Raji (cell line): ENCODE measurements at regions not wholly inside any gene's neighbourhood (a gene's known extent, or its start where the extent isn't known, plus 50 kb on each side); places are given as distances from the start of the nearest gene placed in this dataset.

Experiments
- POLR2A ChIP-seq: IDR thresholded peaks from 2 replicates; pipeline ENCODE4 v1.6.1; 2011; ENCODE audit warnings: low read depth, low read length, control low read depth; ENCODE audit not compliant: insufficient read depth

DNA sequence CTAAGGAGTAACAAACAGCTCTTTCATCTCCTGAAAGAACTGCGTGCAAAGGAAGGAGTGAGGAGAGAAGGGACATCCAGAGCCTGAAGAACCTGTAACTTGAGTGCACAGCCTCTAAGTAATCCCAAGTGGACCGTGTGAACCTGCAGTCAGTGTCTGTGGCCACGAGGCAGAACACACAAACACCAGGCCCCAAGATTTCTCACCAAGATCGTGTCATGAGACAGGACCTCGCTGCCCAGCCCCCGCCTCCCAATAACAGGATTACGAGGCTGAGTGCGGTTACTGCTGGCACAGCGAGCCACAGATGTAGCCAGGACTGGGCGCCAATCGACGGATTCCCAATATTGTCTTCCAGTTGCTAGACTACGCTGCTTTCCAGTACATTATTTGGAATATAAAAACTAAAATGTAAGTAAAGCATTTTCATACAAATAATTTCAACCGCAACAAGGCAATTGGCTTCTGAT is 101.3 kb upstream of the SLC25A33 start:
- TF ChIP-seq POLR2A = no peak

DNA sequence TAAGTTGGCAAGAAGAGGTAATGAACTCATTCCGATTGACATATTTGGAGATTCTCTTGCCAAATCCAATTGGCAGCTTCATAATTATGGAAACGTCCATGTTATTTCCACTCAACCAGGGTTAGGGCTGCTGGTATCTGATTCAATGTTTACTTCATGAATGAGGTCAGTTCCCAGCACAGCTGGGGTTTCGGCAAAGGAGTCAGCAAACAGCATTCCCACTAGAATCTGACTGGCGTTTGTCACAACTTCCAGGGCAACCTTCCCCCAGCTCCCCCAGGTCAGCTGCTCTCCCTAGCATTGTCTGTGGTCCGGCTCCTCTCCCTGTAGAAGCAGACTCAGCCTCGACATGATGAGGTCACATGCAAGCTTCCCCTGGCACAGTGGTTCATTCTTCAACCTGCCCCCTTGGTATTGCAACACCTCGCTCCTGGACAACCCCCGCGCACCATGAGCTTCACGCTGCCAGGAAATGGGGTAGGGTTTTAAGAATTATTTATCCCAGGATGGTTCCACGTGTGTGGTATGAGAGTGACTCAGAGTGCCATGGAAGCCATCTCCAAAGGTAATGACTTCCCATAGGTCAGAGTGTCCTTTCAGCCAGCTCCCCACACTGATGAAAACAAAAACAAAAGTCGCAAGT is 100.7 kb upstream of the SLC25A33 start:
- TF ChIP-seq POLR2A = no peak

DNA sequence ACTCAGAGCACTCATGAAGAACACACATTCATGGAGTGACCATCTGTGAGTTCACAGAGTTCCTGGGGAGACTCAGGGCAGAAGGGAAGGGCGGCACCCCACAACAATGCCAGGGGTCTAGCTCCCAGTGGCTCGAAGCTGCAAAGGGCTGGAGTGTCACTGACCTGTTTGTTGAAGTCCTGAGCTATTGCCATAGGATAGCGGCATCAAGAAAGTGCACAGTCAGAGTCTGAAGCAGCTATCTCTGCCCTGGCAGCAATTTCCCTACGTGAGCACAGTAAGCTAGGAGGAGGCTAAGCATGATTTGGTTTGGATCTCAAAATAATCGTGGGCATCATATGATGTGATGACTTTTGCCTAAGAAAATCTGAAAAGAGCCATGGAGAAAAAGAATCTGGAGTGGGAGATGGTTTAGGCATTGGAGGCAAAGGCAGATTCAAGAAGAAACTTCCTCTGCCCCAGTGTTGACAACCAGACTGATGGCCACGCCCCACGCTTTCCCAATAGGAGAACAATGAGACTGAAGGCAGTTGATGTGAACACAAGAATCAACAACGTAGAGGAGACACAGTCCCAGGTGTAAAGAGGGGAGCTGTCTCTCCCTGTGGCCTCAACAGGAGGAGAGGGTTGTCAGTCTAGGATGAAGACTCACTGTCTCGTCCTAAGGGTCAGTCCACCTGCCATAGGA is 100.0 kb upstream of the SLC25A33 start:
- no peak for TF ChIP-seq POLR2A

DNA sequence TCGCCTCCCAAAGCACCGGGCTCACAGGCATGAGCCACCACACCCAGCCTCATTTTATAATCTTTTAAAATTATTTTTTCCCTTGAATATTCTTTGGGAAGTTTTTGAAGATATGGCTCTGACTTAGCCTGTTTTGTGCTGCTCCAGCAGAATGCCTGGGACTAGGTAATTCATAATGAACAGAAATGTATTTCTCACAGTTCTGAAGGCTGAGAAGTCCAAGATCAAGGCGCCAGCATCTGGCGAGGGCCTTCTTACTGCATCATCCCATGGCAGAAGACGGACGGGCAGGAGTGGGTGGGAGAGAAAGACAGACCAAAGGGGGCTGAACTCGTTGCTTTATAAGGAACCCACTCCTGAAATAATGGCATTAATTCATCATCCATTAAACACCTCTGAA is 99.0 kb upstream of the SLC25A33 start:
- TF ChIP-seq POLR2A = no peak

DNA sequence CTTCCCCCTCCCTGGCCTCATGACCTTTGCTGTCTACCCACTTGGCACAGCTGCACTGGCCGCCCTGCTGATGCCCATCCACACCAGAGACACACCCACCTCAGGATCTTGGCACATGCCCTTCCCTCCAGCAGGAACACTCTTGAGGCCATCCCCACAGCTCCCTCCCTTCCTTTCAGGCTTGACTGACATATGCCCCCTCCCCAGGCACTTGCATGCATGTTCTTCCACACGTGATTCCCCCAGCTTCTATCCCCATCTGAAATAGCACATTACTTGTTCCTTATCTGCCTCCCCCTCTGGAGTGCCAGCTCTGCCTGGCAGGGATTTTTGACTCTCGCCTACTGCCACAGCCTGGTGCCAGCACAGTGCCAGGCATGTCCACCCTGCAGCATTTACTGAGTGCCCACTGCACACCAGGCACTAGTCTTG is 98.5 kb upstream of the SLC25A33 start:
- no peak for TF ChIP-seq POLR2A

DNA sequence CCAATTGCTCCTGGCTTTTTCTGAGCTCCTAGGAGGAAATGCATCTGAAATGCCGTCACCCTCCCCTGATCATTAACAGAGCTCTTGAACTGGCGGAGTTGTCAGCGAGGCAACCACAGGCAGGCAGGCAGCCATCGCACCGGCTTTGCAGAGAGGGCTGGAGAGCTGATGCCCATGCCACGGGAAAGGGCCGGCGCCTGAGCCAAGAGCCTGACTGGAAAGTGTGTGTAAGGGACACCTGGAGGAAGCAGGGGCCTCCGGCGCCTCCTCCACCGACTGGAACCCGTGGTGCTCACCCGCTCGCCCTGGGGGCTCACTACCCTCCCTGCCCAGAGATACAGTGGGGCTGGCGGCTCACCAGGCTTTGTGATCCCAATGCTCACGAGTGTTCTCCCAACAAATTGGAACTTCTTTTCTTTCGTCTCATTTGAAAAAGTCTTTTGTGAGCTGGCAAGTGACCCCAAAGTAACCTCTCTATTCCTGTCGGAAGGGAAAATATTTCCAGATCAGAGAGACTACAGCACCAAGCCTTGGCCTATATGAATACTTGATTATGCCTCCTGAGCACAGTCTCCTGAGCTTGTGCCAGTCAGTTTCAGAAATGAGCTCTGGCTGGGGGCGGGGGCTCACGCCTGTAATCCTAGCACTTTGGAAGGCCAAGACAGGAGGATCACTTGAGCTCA is 97.7 kb upstream of the SLC25A33 start:
- no peak for TF ChIP-seq POLR2A

DNA sequence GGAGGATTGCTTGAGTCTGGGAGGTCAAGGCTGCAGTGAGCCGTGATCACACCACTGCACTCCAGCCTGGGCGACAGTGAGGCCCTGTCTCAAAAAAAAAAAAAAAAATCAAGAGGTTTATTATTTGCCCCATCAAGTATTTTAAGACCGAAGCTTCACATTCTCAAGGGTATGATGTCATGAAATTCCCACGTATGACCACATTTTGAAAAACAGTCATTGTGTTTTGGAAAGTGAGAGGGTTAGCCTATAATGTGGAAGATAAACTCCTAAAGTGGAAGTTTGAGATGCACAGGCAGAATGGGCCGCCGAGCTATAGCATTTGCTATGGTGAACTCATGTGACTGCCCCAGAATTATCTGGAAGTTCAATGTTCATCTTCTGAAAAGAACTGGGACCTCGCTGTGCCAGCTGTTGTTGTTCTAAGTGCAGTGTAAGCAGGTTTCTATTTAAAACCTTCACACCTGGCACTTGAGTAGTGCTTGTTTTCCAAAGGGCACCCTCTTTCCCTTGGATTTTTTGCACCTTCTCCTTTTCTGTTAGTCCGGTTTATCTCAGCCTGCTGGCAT is 96.9 kb upstream of the SLC25A33 start:
- TF ChIP-seq POLR2A = no peak

DNA sequence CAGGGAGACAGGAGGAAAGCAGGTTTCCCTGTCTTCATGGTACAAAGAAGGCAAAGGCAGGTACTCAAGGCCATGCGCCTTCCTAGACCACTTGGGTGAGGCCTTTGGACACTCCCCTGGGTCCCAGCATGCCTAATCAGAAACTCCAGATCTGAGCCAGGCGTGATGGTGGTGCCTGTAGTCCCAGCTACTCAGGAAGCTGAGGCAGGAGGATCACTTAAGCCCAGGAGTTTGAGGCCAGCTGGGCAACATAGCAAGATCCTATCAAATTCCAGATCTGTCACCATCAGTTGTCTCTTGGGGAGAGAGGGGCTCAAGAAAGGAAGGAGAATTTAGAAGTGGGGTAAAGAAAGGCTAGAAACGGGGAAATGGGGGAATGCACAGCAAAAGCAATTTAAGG is 96.3 kb upstream of the SLC25A33 start:
- no peak for TF ChIP-seq POLR2A

DNA sequence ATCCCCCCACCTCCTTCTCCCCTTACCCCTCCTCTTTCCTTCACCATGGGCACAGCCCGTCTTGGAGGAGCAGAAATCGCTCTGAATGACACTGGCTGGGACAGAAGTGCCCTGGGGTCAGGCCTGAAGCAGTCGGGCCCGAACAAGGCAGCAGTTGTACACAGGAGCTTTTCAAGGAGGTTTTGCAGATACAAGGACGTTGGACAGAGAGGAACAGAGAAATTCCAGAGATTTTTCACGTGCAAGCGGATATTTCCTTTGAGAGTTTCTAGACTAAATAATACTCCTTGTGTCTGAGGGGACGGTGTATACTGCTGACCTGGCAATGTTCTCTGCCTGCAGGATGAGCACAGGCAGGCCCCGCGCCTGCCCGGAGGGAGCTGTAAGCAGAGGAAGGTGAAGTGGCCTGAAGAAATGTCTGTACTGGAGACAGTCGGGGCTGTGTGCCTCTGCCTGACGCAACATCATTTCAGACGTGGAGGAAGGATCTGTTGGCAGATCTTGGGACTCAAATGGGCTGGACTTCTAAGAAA is 95.3 kb upstream of the SLC25A33 start:
- no peak for TF ChIP-seq POLR2A

DNA sequence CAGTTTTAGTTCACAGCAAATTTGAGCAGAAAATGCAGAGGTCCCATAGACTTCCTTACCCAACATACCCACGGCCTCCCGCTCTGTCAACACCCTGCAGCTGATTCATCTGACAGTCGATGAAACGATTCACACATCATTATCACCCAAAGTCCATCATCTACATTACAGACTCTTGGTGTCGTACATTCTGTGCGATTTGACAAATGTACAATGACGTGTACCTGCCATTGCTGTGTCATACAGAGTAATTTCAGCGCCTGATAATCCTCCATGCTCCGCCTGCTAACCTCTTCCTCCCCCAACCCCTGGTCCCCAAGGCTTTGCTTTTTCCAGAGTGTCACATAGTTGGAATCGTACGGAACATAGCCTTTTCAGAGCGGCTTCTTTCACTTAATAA is 94.7 kb upstream of the SLC25A33 start:
- TF ChIP-seq POLR2A = no peak

DNA sequence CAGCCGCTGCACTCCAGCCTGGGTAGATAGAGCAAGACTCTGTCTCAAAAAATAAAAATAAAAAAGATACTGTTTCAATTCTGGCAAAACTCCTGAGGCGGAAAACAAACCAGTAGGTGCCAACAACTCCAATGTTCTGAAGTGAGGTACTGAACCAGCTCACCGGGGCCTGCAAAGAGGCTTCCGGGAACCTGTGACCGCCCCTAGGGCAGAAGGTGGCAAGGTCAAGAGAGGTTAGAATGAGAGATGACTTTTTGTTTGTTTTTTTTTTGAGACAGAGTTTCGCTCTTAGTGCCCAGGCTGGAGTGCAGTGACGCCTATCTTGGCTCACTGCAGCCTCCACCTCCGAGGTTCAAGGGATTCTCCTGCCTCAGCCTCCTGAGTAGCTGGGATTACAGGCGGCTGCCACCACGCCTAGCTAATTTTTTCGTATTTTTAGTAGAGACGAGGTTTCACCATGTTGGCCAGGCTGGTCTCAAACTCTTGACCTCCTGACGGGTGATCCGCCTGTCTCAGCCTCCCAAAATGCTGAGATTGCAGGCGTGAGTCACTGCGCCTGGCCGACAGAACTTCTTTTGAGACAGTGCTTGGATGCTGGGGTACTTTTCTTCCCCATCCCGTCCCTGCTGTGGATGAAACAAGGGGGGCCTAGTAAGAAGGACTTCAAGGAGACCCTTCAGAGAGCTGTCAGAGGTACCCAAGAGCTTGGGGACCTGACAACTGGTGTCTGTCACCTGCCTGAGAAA is 91.9 kb upstream of the SLC25A33 start:
- TF ChIP-seq POLR2A = no peak

DNA sequence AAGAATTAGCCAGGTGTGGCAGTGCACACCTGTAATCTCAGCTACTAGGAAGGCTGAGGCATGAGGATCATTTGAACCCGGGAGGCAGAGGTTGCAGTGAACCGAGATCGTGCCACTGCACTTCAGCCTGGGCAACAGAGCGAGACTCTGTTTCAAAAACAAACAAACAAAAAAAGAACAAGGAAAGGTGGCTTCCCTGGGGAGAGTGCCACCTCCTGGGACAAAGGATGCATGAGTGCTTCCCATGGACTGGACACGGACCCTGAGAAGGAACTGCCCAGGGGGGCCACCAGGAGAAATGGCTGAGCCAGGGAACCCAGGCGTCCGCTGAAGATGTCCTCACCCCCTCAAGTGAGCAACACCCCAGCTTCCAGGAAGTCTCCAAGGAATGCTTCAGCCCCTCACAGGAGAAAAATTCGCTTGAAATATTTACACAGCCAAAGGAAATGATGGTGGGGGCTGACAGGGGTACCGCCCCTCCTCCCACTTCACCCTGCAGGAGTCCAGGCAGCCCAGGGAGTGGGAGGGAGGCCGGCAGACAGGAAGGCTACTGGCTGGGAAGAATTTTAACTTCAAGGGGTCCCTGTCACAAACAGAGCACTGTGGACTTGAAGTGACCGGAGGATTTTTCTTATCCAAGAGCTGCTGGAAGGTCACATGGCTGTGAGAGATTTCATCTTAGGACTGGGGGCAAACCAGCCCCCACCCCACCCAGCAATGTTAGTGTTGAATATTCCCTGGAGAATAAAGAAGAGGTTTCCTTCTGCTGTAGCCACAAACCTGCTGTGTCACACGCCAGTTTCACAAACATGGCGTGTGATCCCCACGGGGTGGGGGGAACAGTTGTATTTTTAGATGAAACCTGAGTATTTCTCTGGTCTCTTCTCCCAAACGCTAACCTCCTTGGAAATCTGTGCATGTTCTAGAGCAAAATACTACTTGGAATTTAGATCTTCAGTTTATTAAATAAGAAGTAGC is 90.8 kb upstream of the SLC25A33 start:
- TF ChIP-seq POLR2A = no peak

DNA sequence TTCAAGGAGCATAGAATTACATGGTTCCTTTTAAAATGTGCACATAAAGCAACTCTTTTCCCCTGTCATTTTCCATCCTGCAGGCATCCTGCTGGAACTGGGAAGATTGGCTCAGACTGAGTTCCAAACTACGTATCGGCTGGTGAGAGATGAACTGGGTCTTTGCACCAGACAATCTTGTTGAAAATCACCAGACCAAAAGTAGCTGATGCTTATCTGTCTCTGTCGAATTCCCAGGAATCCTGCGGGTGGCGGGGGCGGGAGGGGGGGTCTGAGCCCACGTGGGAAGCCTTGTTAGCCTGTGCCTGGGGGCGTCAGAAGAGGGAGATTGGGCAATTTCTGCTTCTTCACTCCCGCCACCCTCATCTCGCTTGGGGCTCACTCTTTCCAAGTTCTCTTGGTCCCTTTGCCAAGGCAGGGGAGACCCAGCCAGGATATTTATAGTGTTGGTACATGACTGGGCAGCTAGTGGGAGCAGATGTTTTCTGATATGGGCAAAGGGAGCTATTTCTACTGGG is 90.1 kb upstream of the SLC25A33 start:
- TF ChIP-seq POLR2A = no peak

DNA sequence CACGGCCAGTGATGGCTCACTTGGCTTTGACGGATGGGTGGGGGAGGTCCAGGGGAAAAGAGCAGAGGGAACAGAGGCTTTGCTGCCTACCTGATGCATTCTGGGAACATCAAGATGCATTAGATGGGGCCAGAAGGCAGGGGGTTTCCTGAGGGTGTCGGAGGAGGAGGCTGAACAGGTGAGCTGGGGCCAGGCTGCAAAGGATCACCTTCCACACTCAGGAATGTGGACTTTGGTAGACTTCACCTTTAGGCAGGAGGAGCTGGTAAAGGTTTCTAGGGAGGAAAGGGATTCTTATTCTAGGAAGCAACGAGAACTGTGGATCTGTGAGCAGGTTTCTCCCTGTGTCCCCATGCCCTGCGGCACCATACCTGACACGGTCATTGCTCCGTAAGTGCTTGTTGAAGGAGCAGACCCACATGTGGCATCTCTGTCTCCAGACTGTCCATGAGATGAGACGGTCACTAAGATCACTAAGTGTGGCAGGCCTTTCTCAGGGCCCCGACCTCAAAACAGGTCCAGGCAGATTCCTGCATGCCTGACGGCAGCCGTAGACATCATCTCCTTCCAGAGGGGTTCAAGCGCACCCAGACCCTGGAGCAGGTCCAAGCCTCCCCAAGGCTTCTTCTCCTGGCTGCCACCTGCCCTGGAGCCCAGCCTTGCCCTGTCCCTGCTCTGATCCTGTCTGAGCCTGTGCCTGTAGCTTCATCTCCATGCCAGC is 89.1 kb upstream of the SLC25A33 start:
- no peak for TF ChIP-seq POLR2A
